Amygdala (tissue), 56 donors: ENCODE measurements at regions not wholly inside any gene's neighbourhood (a gene's known extent, or its start where the extent isn't known, plus 50 kb on each side); places are given as distances from the start of the nearest gene placed in this dataset.
"Not testable (repeated sequence)": the region's sequence is repeated elsewhere in the genome, so short reads cannot be mapped to it uniquely, and the experiment has no call there.

ENCODE experiments used
- DNase-seq, 56 donors: peaks; one replicate each; lab custom pipeline; 2025; lab: John Stamatoyannopoulos, UW

- DNase-seq, result no peak
These were observed 269.4 kb downstream of the AMY1C start for GRCh38 chr1:104018922-104019674.

GRCh38 chr1:104019675-104020049, 270.0 kb downstream of the AMY1C start:
- no peak for DNase-seq

- DNase-seq, result no peak
These were observed 278.8 kb downstream of the AMY1C start for GRCh38 chr1:104028416-104029035.

- no peak for DNase-seq
These were observed 279.8 kb downstream of the AMY1C start for GRCh38 chr1:104029456-104029970.

- no peak for DNase-seq
These were observed 307.1 kb downstream of the AMY1C start for GRCh38 chr1:104056786-104057185.

GRCh38 chr1:104057219-104057898, 307.7 kb downstream of the AMY1C start:
- not testable (repeated sequence) for DNase-seq

GRCh38 chr1:104061637-104062036, 311.9 kb downstream of the AMY1C start:
- DNase-seq, result not testable (repeated sequence)

- DNase-seq, result no peak
These were observed 314.7 kb downstream of the AMY1C start for GRCh38 chr1:104064399-104064798.

- no peak for DNase-seq
These were observed 323.2 kb downstream of the AMY1C start for GRCh38 chr1:104072915-104073371.

- no peak for DNase-seq
These were observed 323.8 kb downstream of the AMY1C start for GRCh38 chr1:104073463-104073902.

GRCh38 chr1:104082221-104082620, 332.5 kb downstream of the AMY1C start:
- DNase-seq, result no peak

GRCh38 chr1:104084380-104084779, 334.7 kb downstream of the AMY1C start:
- no peak for DNase-seq

GRCh38 chr1:104092698-104093097, 343.0 kb downstream of the AMY1C start:
- DNase-seq, result peak in 1 of 56 donors; percentile 5

GRCh38 chr1:104098837-104099236, 349.1 kb downstream of the AMY1C start:
- no peak for DNase-seq

GRCh38 chr1:104100115-104100514, 350.4 kb downstream of the AMY1C start:
- DNase-seq, result no peak

GRCh38 chr1:104105465-104105864, 355.8 kb downstream of the AMY1C start:
- DNase-seq, result no peak

GRCh38 chr1:104120525-104120924, 370.8 kb downstream of the AMY1C start:
- no peak for DNase-seq

GRCh38 chr1:104121271-104121670, 371.6 kb downstream of the AMY1C start:
- no peak for DNase-seq

- DNase-seq, result no peak
These were observed 375.6 kb downstream of the AMY1C start for GRCh38 chr1:104125266-104125665.

- no peak for DNase-seq
These were observed 376.3 kb downstream of the AMY1C start for GRCh38 chr1:104125970-104126369.

GRCh38 chr1:104132382-104132973, 382.8 kb downstream of the AMY1C start:
- DNase-seq, result no peak
